Pancreas (tissue), 10 donors: ENCODE measurements at regions not wholly inside any gene's neighbourhood (a gene's known extent, or its start where the extent isn't known, plus 50 kb on each side); places are given as distances from the start of the nearest gene placed in this dataset.

Source experiments
- ATAC-seq, 4 donors: fragments of 200-7000 bp; cut with Tn5 transposase; one replicate each; pipeline versions ENCODE4 v1.8.0 to v1.9.1; 2020; ENCODE audit warnings: mild to moderate bottlenecking in 4 of 4, moderate library complexity in 4 of 4
- DNase-seq, 6 donors: peaks; one replicate each; pipeline ENCODE4 v3.0.0-alpha.2; 2020
- FAIRE-seq: peaks from 2 replicates; lab custom pipeline; 2012; peaks lifted over from hg19 to GRCh38; lab: Jason Lieb, UNC
- H3K27ac ChIP-seq, 4 donors: fragments of 200-600 bp; sonication (generic); 1 replicate in 3 of 4; 2 replicates in 1 of 4; pipeline versions ENCODE4 v1.5.0 to v1.8.0; 2020
- H3K27me3 ChIP-seq, 4 donors: fragments of 200-600 bp; one replicate each; pipeline ENCODE4 v1.8.0; 2021
- H3K36me3 ChIP-seq, 3 donors: fragments of 200-600 bp; sonication (generic) in 1 of 3; one replicate each; pipeline versions ENCODE4 v1.5.0 to v1.8.0; 2020 to 2021
- H3K4me1 ChIP-seq, 3 donors: fragments of 200-600 bp; one replicate each; pipeline ENCODE4 v1.8.0; 2021
- H3K4me3 ChIP-seq, 4 donors: fragments of 200-600 bp; sonication (generic) in 2 of 4; one replicate each; pipeline versions ENCODE4 v1.5.0 to v1.8.0; 2020 to 2021
- H3K9me3 ChIP-seq, 4 donors: fragments of 200-600 bp; one replicate each; pipeline ENCODE4 v1.8.0; 2021
- WGBS, 2 donors: extraction: QIAGEN DNeasy Blood & Tissue Kit; methylation state at CpG; one replicate each; pipeline ENCODE4 v1.1.7; 2013; 5-methylcytosine and 5-hydroxymethylcytosine counted together
- intact Hi-C, 3 donors: fragments of 100-400 bp; cut with DNase I; formaldehyde crosslinking; loops; one replicate each; pipeline versions ENCODE4 v1.11.1 to v1.14.2; 2022
- TF ChIP-seq, protein P1 (sequence below), 4 donors: fragments of 200-600 bp; sonication (generic) in 3 of 4; IDR thresholded peaks; one replicate each; pipeline versions ENCODE4 v1.5.0 to v1.8.0; 2021; ENCODE audit warnings: antibody characterized with exemption in 4 of 4
- donor health status: healthy with polysubstance abuse.
- donor health status: DM: no; HTN: no; CAD: no; lungs with moderate emphysema.
- donor health status: DM: no; HTN: no; CAD: no.
- donor health status: control.
- donor health status: control.
- donor health status: Bipolar disorder and iron deficiency.
- donor health status: DM: yes; HTN: yes; CAD: no.
- donor health status: DM: no; HTN: no; CAD: no.
- donor health status: DM: no; HTN: no; CAD: no.
- donor health status: DM: yes; HTN: yes; CAD: no.

DNA sequence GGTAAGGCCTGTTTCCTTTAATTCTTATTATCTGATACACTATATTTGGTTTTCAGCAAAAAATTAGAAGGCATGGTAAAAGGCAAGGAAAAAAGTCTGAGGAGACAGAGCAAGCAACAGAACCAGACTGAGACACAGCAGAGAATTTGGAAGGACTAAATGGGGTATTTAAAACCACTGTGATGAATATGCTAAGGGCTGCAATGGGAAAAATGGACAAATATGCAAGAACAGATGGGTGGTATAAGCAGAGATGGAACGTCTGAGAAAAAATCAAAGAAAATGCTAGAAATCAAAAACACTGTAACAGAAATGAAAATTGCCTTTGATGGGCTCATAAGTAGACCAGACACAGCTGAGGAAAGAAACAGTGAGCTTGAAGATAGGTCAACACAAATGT lies 50.8 kb upstream of the NSMCE3 start:
- ATAC-seq, result no peak
- Histone ChIP-seq H3K9me3 (no peaks in the 10 kb centered on the region), H3K36me3 (no peaks in the 10 kb centered on the region), H3K4me3 (no peak overlapping the region), H3K27me3 (no peaks in the 10 kb centered on the region), H3K4me1 (peaks cover 0 to 3% (median 0%) of the 10 kb centered on the region in 3 donors), H3K27ac (no peak overlapping the region)
- DNase-seq, result no peak
- intact Hi-C loops, result no loop called here
- no peak for FAIRE-seq
- TF ChIP-seq, protein P1, sequence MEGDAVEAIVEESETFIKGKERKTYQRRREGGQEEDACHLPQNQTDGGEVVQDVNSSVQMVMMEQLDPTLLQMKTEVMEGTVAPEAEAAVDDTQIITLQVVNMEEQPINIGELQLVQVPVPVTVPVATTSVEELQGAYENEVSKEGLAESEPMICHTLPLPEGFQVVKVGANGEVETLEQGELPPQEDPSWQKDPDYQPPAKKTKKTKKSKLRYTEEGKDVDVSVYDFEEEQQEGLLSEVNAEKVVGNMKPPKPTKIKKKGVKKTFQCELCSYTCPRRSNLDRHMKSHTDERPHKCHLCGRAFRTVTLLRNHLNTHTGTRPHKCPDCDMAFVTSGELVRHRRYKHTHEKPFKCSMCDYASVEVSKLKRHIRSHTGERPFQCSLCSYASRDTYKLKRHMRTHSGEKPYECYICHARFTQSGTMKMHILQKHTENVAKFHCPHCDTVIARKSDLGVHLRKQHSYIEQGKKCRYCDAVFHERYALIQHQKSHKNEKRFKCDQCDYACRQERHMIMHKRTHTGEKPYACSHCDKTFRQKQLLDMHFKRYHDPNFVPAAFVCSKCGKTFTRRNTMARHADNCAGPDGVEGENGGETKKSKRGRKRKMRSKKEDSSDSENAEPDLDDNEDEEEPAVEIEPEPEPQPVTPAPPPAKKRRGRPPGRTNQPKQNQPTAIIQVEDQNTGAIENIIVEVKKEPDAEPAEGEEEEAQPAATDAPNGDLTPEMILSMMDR (IDR thresholded peaks at IDR 0.05), result no peak
- WGBS, 2 donors, result 64 to 91% methylated on average over 1 of the region's 1 CpG

- H3K27me3 ChIP-seq, result no peaks in the 10 kb centered on the region
- no peak overlapping the region for H3K4me3 ChIP-seq
- FAIRE-seq, result no peak
- peaks cover 0 to 3% (median 0%) of the 10 kb centered on the region in 3 donors for H3K4me1 ChIP-seq
- DNase-seq, result no peak
- intact Hi-C loops, result no loop called here
- 68 to 75% methylated on average over 3 of the region's 3 CpGs for WGBS, 2 donors
- no peak for ATAC-seq
- no peaks in the 10 kb centered on the region for H3K36me3 ChIP-seq
- TF ChIP-seq, protein P1 (IDR thresholded peaks at IDR 0.05), result no peak
- no peaks in the 10 kb centered on the region for H3K9me3 ChIP-seq
- H3K27ac ChIP-seq, result no peak overlapping the region
Observed at GRCh38 chr15:29319823-29320222, 50.2 kb upstream of the NSMCE3 start.
